H1 (cell line): ENCODE measurements at regions not wholly inside any gene's neighbourhood (a gene's known extent, or its start where the extent isn't known, plus 50 kb on each side); places are given as distances from the start of the nearest gene placed in this dataset.

Source experiments
- CTCF ChIA-PET: fragments of 300-600 bp; sonication (Branson Sonifier 250); formaldehyde crosslinking; loops from one replicate; lab custom pipeline; 2021; ENCODE audit not compliant: partially characterized antibody; lab: Charles Lee
- POLR2A ChIA-PET: fragments of 300-600 bp; sonication (Branson Sonifier 250); formaldehyde crosslinking; loops from one replicate; lab custom pipeline; 2021; ENCODE audit warnings: inconsistent platforms; ENCODE audit not compliant: partially characterized antibody; lab: Charles Lee
- DNase-seq, 2 experiments: peaks; one replicate each; pipeline versions ENCODE4 v3.0.0 to v3.0.0-alpha.2; 2010 to 2022; ENCODE audit warnings: low spot score in 2 of 2, low read depth in 1 of 2, mixed read lengths in 1 of 2
- FAIRE-seq: peaks from 2 replicates; lab custom pipeline; 2011; peaks lifted over from hg19 to GRCh38; lab: Jason Lieb, UNC
- H2AFZ ChIP-seq: 2 replicates; pipeline ENCODE4 v1.8.1; 2012; ENCODE audit warnings: low read length, inconsistent platforms
- H2AK5ac ChIP-seq: 2 replicates; pipeline ENCODE4 v1.6.1; 2013; ENCODE audit warnings: low read depth, low read length
- H2BK120ac ChIP-seq: replicated peaks from 2 replicates; pipeline ENCODE3; 2013; ENCODE audit warnings: low read depth, low read length, inconsistent platforms
- H2BK12ac ChIP-seq: 2 replicates; pipeline ENCODE4 v1.6.1; 2013; ENCODE audit warnings: low read depth, low read length
- H2BK15ac ChIP-seq: 2 replicates; pipeline ENCODE4 v1.6.1; 2013; ENCODE audit warnings: low read length
- H2BK20ac ChIP-seq: 2 replicates; pipeline ENCODE4 v1.6.1; 2013; ENCODE audit warnings: low read length
- H2BK5ac ChIP-seq: 2 replicates; pipeline ENCODE4 v1.6.1; 2013; ENCODE audit warnings: low read depth, low read length
- H3K14ac ChIP-seq: 2 replicates; pipeline ENCODE4 v1.6.1; 2013; ENCODE audit warnings: inconsistent platforms; ENCODE audit not compliant: insufficient read length
- H3K18ac ChIP-seq: 2 replicates; pipeline ENCODE4 v1.6.1; 2013; ENCODE audit warnings: low read length; ENCODE audit errors: extremely low read depth
- H3K23ac ChIP-seq: 2 replicates; pipeline ENCODE4 v1.6.1; 2013; ENCODE audit warnings: inconsistent platforms; ENCODE audit not compliant: insufficient read length
- H3K23me2 ChIP-seq: 2 replicates; pipeline ENCODE4 v1.6.1; 2013; ENCODE audit warnings: low read depth, low read length
- H3K27ac ChIP-seq: 2 replicates; pipeline ENCODE4 v1.6.1; 2011; ENCODE audit warnings: low read depth, low read length, inconsistent platforms
- H3K27me3 ChIP-seq, 4 experiments: replicated peaks in 1 of 4; 1 replicate in 1 of 4; 2 replicates in 3 of 4; pipeline versions ENCODE4 v1.6.1 to v1.8.1; 2011 to 2013; ENCODE audit warnings: low read length in 3 of 4, mild to moderate bottlenecking in 3 of 4, inconsistent platforms in 2 of 4, mixed read lengths in 2 of 4, moderate library complexity in 1 of 4; ENCODE audit not compliant: control insufficient read depth in 3 of 4, insufficient read depth in 3 of 4; ENCODE audit errors: extremely low read depth in 1 of 4
- H3K36me3 ChIP-seq, 4 experiments: 2 replicates each; pipeline versions ENCODE4 v1.6.1 to v1.8.1; 2011 to 2013; ENCODE audit warnings: mild to moderate bottlenecking in 4 of 4, low read length in 3 of 4, moderate library complexity in 2 of 4, control low read depth in 1 of 4, inconsistent platforms in 1 of 4; ENCODE audit not compliant: insufficient read depth in 4 of 4, control insufficient read depth in 2 of 4
- H3K4ac ChIP-seq: replicated peaks from 2 replicates; pipeline ENCODE3; 2013; ENCODE audit warnings: low read length, low read depth, mixed read lengths, inconsistent platforms; ENCODE audit not compliant: insufficient read length
- H3K4me1 ChIP-seq, 4 experiments: replicated peaks in 1 of 4; 1 replicate in 1 of 4; 2 replicates in 3 of 4; pipeline versions ENCODE4 v1.6.1 to v1.8.1; 2011 to 2013; ENCODE audit warnings: low read length in 3 of 4, inconsistent platforms in 2 of 4, mixed read lengths in 1 of 4; ENCODE audit not compliant: insufficient read depth in 4 of 4, control insufficient read depth in 3 of 4
- H3K4me2 ChIP-seq, 2 experiments: 2 replicates each; pipeline versions ENCODE4 v1.6.1 to v1.8.1; 2011 to 2013; ENCODE audit warnings: low read depth in 2 of 2, low read length in 2 of 2, control low read depth in 1 of 2, inconsistent platforms in 1 of 2, mild to moderate bottlenecking in 1 of 2; ENCODE audit not compliant: insufficient read depth in 1 of 2
- H3K4me3 ChIP-seq, 4 experiments: fragments of 200-600, 300-600 bp in 1 of 4; sonication (generic), shearing (Covaris generic), sonication (Bioruptor Twin) in 1 of 4; 2 replicates each; pipeline versions ENCODE4 v1.5.1 to v1.8.1; 2011 to 2016; ENCODE audit warnings: low read length in 4 of 4, low read depth in 3 of 4, control low read depth in 2 of 4, inconsistent platforms in 2 of 4, mild to moderate bottlenecking in 2 of 4, mixed read lengths in 1 of 4, moderate library complexity in 1 of 4; ENCODE audit not compliant: insufficient read depth in 2 of 4; ENCODE audit errors: extremely low read depth in 1 of 4
- H3K56ac ChIP-seq: replicated peaks from 2 replicates; pipeline ENCODE3; 2013; ENCODE audit warnings: low read depth, mild to moderate bottlenecking, mixed read lengths, low read length, inconsistent platforms; ENCODE audit not compliant: insufficient read length
- H3K79me1 ChIP-seq: 2 replicates; pipeline ENCODE4 v1.6.1; 2013; ENCODE audit warnings: low read depth, low read length, control low read depth
- H3K79me2 ChIP-seq, 2 experiments: 2 replicates each; pipeline versions ENCODE4 v1.6.1 to v1.8.1; 2012 to 2013; ENCODE audit warnings: low read length in 2 of 2, mild to moderate bottlenecking in 2 of 2, inconsistent platforms in 1 of 2; ENCODE audit not compliant: insufficient read depth in 2 of 2, control insufficient read depth in 1 of 2
- H3K9ac ChIP-seq, 4 experiments: replicated peaks in 1 of 4; 1 replicate in 1 of 4; 2 replicates in 3 of 4; pipeline versions ENCODE4 v1.6.1 to v1.8.1; 2011 to 2013; ENCODE audit warnings: low read depth in 3 of 4, low read length in 3 of 4, control low read depth in 2 of 4, mild to moderate bottlenecking in 2 of 4, moderate library complexity in 2 of 4, inconsistent platforms in 1 of 4; ENCODE audit errors: extremely low read depth in 1 of 4
- H3K9me3 ChIP-seq, 2 experiments: 2 replicates each; pipeline versions ENCODE4 v1.6.1 to v1.8.1; 2012 to 2013; ENCODE audit warnings: mild to moderate bottlenecking in 2 of 2, moderate library complexity in 2 of 2, control low read depth in 1 of 2, inconsistent platforms in 1 of 2, low read depth in 1 of 2, low read length in 1 of 2, mixed read lengths in 1 of 2; ENCODE audit not compliant: insufficient read depth in 2 of 2
- H4K20me1 ChIP-seq, 2 experiments: replicated peaks in 1 of 2; 2 replicates each; pipeline versions ENCODE3 to v1.8.1; 2011 to 2013; ENCODE audit warnings: inconsistent platforms in 2 of 2, low read length in 2 of 2, mild to moderate bottlenecking in 1 of 2; ENCODE audit not compliant: insufficient read depth in 2 of 2, control insufficient read depth in 1 of 2
- H4K5ac ChIP-seq: 2 replicates; pipeline ENCODE4 v1.6.1; 2013; ENCODE audit warnings: low read length, low read depth, mixed read lengths, inconsistent platforms; ENCODE audit not compliant: insufficient read length
- H4K8ac ChIP-seq: 2 replicates; pipeline ENCODE4 v1.8.0; 2013; ENCODE audit warnings: mild to moderate bottlenecking, moderate library complexity, low read length, inconsistent platforms; ENCODE audit not compliant: insufficient read depth; ENCODE audit errors: extremely low read depth
- H4K91ac ChIP-seq: replicated peaks from 2 replicates; pipeline ENCODE3; 2013; ENCODE audit warnings: low read length, mixed read lengths, inconsistent platforms; ENCODE audit not compliant: insufficient read length
- BACH1 ChIP-seq: IDR thresholded peaks from 2 replicates; pipeline ENCODE4 v1.6.1; 2012; ENCODE audit warnings: low read length, improper control_type of control experiment
- CBX5 ChIP-seq: fragments of 300-800, 300-1000 bp; sonication (generic); IDR thresholded peaks from 2 replicates; pipeline ENCODE4 v1.7.1; 2016; ENCODE audit warnings: antibody characterized with exemption, low read length, low read depth
- EGR1 ChIP-seq: IDR thresholded peaks from 2 replicates; pipeline ENCODE4 v1.6.1; 2011; ENCODE audit warnings: low read depth, low read length, borderline replicate concordance
- GTF2F1 ChIP-seq: IDR thresholded peaks from 2 replicates; pipeline ENCODE4 v1.6.1; 2012; ENCODE audit warnings: low read depth, low read length, improper control_type of control experiment, borderline replicate concordance
- KDM4A ChIP-seq: IDR thresholded peaks from one replicate; pipeline ENCODE4 v1.7.1; 2012; ENCODE audit warnings: low read depth, mild to moderate bottlenecking, moderate library complexity, low read length, inconsistent platforms; ENCODE audit not compliant: severe bottlenecking
- POLR2A ChIP-seq, 2 experiments: IDR thresholded peaks; 1 replicate in 1 of 2; 2 replicates in 1 of 2; pipeline ENCODE4 v1.6.1; 2011; ENCODE audit warnings: low read depth in 2 of 2, low read length in 2 of 2, mild to moderate bottlenecking in 2 of 2; ENCODE audit errors: control extremely low read depth in 1 of 2
- RBBP5 ChIP-seq: IDR thresholded peaks from 2 replicates; pipeline ENCODE4 v1.7.1; 2012; ENCODE audit warnings: low read depth, mild to moderate bottlenecking, inconsistent platforms, low read length, moderate library complexity, borderline replicate concordance
- WGBS, 2 experiments: shearing (Covaris generic) in 1 of 2; methylation state at CpG; one replicate each; pipeline versions ENCODE4 v1.1.6 to v1.1.7; 2013 to 2015; ENCODE audit warnings: low lambda C conversion rate in 2 of 2, mixed read lengths in 2 of 2, inconsistent platforms in 1 of 2, low coverage in 1 of 2, missing lambda C conversion rate in 1 of 2; ENCODE audit not compliant: insufficient replicate concordance in 2 of 2, insufficient coverage in 1 of 2, insufficient read length in 1 of 2; ENCODE audit errors: extremely low coverage in 1 of 2, missing lambda C conversion rate in 1 of 2; 5-methylcytosine and 5-hydroxymethylcytosine counted together
- TF ChIP-seq, protein P1 (sequence below): IDR thresholded peaks from 2 replicates; pipeline ENCODE4 v1.6.1; 2011; ENCODE audit warnings: low read depth, mild to moderate bottlenecking, low read length; ENCODE audit not compliant: insufficient read depth

DNA sequence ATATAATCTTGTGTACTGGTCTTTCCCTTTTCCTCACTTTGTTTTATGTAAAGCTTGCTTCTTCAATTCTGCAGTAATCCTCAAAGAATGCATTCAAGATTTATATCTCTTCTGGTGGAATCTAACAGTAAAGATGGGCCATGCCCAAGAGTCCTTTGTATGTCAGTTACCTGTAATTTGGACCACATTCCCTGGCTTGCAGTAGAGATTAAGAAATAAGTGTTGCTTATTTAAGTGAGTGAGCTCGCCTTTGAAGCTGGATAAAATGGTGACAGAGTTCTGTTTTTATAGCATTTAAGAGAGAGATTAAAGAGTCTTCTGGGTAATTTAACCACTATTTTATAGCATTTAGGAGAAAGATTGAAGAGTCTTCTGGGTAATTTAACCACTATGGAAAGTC is 262.1 kb upstream of the ATP2B1 start:
- H3K9ac ChIP-seq = no peak overlapping the region
- no peak overlapping the region for H3K27ac ChIP-seq
- POLR2A ChIA-PET = no interaction called here
- H3K4ac ChIP-seq = no peak overlapping the region
- H2BK12ac ChIP-seq = no peak overlapping the region
- H3K9me3 ChIP-seq = no peaks in the 10 kb centered on the region
- CTCF ChIA-PET = interaction anchor here (0.8 to 1.5 kb wide), 2 partner anchors 9 to 48 kb away, joined by 3 to 4 read pairs; no protein-coding TSS in a partner anchor
- FAIRE-seq = no peak
- H3K18ac ChIP-seq = no peak overlapping the region
- H3K79me2 ChIP-seq = no peaks in the 10 kb centered on the region
- peaks cover 0 to 9% (median 8%) of the 10 kb centered on the region in 4 experiments; a peak in 5 of 7 replicates for H3K4me1 ChIP-seq
- H3K27me3 ChIP-seq = no peaks in the 10 kb centered on the region
- H2AK5ac ChIP-seq = no peak overlapping the region
- no peak overlapping the region for H2AFZ ChIP-seq
- TF ChIP-seq, protein P1, sequence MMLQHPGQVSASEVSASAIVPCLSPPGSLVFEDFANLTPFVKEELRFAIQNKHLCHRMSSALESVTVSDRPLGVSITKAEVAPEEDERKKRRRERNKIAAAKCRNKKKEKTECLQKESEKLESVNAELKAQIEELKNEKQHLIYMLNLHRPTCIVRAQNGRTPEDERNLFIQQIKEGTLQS = no peak
- TF ChIP-seq RBBP5 (no peak), CBX5 (no peak), BACH1 (no peak), EGR1 (no peak), GTF2F1 (no peak), KDM4A (no peak), POLR2A (IDR thresholded peaks at IDR 0.05; ENCODE audit: control extremely low read depth in 1 of 2, low read depth in 2 of 2, low read length in 2 of 2) (no peak)
- H4K5ac ChIP-seq = no peak overlapping the region
- 88% methylated on average over 1 of the region's 1 CpG; no CpG with 5 or more reads in 1 of the 2 experiments for WGBS, 2 experiments
- no peaks in the 10 kb centered on the region; the same call in 1 of the 2 replicates for H3K23me2 ChIP-seq
- no peak overlapping the region for H3K4me3 ChIP-seq
- no peak overlapping the region for H2BK120ac ChIP-seq
- no peak overlapping the region for H2BK20ac ChIP-seq
- H4K8ac ChIP-seq = no peak overlapping the region
- no peaks in the 10 kb centered on the region for H4K20me1 ChIP-seq
- no peak overlapping the region for H3K56ac ChIP-seq
- no peaks in the 10 kb centered on the region; a peak in 1 of 8 replicates for H3K36me3 ChIP-seq
- no peak overlapping the region for H4K91ac ChIP-seq
- H3K79me1 ChIP-seq = no peaks in the 10 kb centered on the region
- no peak overlapping the region for H2BK5ac ChIP-seq
- H3K14ac ChIP-seq = no peak overlapping the region
- H3K4me2 ChIP-seq = no peak overlapping the region
- no peak overlapping the region for H3K23ac ChIP-seq
- H2BK15ac ChIP-seq = no peak overlapping the region
- DNase-seq = no peak
